ENCODE measurements at regions not wholly inside any gene's neighbourhood (a gene's known extent, or its start where the extent isn't known, plus 50 kb on each side); places are given as distances from the start of the nearest gene placed in this dataset.

GRCh38 chr10:132133449-132134240, 53.1 kb upstream of the DPYSL4 start:
- DNase-seq (ENCODE audit: low spot score) = no peak

GRCh38 chr10:132134241-132135052, 52.3 kb upstream of the DPYSL4 start:
- no peak overlapping the region for H3K4me2 ChIP-seq (ENCODE audit: low read depth, low read length)
- BruUV-seq (replicated peaks) = no TSS peak
- DNase-seq (ENCODE audit: low spot score) (no peak), FAIRE-seq (no peak), ATAC-seq (no peak)
- H3K4me1 ChIP-seq (ENCODE audit: insufficient read depth, low read length) = no peaks in the 10 kb centered on the region
- H3K79me2 ChIP-seq (ENCODE audit: insufficient read depth, low read length) = no peaks in the 10 kb centered on the region
- H3K9ac ChIP-seq (ENCODE audit: insufficient read depth, low read depth, low read length) = no peak overlapping the region
- H3K27ac ChIP-seq (ENCODE audit: extremely low read length, insufficient read depth, low read length) = no peak overlapping the region
- ChIA-PET POLR2A (no interaction called here), CTCF (ENCODE audit: low intra/inter-chr PET ratio, low total read pairs) (no interaction called here)
- no peak overlapping the region for H2AFZ ChIP-seq (ENCODE audit: low read length)
- intact Hi-C loops (cut with micrococcal nuclease; ENCODE audit: unreplicated experiment) = no loop called here
- H4K20me1 ChIP-seq (ENCODE audit: insufficient read depth, low read length) = no peaks in the 10 kb centered on the region
- WGBS (ENCODE audit: low lambda C conversion rate) = 62% methylated on average over 33 of the region's 38 CpGs
- H3K4me3 ChIP-seq (replicated peaks in 1 of 3; ENCODE audit: insufficient read depth in 1 of 3, low read depth in 2 of 3, low read length in 3 of 3) = no peak overlapping the region
- in situ Hi-C loops (cut with HindIII; ENCODE audit: extremely low pct_ligation_motif_present, low pct_unique_long_range_greater_than_20kb) = no loop called here
- peaks cover 8 to 53% of the 10 kb centered on the region in 2 experiments for H3K27me3 ChIP-seq (ENCODE audit: control insufficient read depth in 1 of 2, insufficient read depth in 2 of 2, low read length in 2 of 2)
- H3K9me3 ChIP-seq (ENCODE audit: low read length) = no peaks in the 10 kb centered on the region
- H3K36me3 ChIP-seq (replicated peaks in 1 of 2; ENCODE audit: control insufficient read depth in 1 of 2, insufficient read depth in 2 of 2, low read length in 2 of 2) = no peaks in the 10 kb centered on the region
- TF ChIP-seq REPIN1 (CRISPR knock-in tag; IDR thresholded peaks at IDR 0.05; ENCODE audit: borderline replicate concordance, low read depth) = no peak
- TF ChIP-seq RAD51 (IDR thresholded peaks at IDR 0.05; ENCODE audit: borderline replicate concordance) = no peak
- no peak for TF ChIP-seq U2AF2 (IDR thresholded peaks at IDR 0.05; ENCODE audit: low read depth, low read length)
- no peak for TF ChIP-seq HCFC1 (IDR thresholded peaks at IDR 0.05; ENCODE audit: low read depth, low read length)
- no peak for TF ChIP-seq HOXA7 (CRISPR knock-in tag; IDR thresholded peaks at IDR 0.05)
- no peak for TF ChIP-seq PLSCR1 (CRISPR knock-in tag; IDR thresholded peaks at IDR 0.05; ENCODE audit: borderline replicate concordance)
- TF ChIP-seq HMGA1 (CRISPR knock-in tag; conservative IDR thresholded peaks at IDR 0.05) = no peak
- TF ChIP-seq ZNF232 (CRISPR knock-in tag; IDR thresholded peaks at IDR 0.05; ENCODE audit: borderline replicate concordance) = no peak
- no peak for TF ChIP-seq MAZ (IDR thresholded peaks at IDR 0.05; ENCODE audit: borderline replicate concordance, low read depth, low read length)
- no peak for TF ChIP-seq MAZ (CRISPR knock-in tag; IDR thresholded peaks at IDR 0.05; ENCODE audit: low read depth)
- TF ChIP-seq, protein P1, sequence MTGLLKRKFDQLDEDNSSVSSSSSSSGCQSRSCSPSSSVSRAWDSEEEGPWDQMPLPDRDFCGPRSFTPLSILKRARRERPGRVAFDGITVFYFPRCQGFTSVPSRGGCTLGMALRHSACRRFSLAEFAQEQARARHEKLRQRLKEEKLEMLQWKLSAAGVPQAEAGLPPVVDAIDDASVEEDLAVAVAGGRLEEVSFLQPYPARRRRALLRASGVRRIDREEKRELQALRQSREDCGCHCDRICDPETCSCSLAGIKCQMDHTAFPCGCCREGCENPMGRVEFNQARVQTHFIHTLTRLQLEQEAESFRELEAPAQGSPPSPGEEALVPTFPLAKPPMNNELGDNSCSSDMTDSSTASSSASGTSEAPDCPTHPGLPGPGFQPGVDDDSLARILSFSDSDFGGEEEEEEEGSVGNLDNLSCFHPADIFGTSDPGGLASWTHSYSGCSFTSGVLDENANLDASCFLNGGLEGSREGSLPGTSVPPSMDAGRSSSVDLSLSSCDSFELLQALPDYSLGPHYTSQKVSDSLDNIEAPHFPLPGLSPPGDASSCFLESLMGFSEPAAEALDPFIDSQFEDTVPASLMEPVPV (CRISPR knock-in tag; IDR thresholded peaks at IDR 0.05) = no peak

More at GRCh38 chr10:132133449-132134240, 53.1 kb upstream of the DPYSL4 start:
- 43% methylated on average over 31 of the region's 32 CpGs for WGBS (ENCODE audit: low lambda C conversion rate)
- H3K4me1 ChIP-seq (ENCODE audit: insufficient read depth, low read length) = no peaks in the 10 kb centered on the region
- CTCF ChIA-PET (ENCODE audit: low intra/inter-chr PET ratio, low total read pairs) = no interaction called here
- TF ChIP-seq, protein P2, sequence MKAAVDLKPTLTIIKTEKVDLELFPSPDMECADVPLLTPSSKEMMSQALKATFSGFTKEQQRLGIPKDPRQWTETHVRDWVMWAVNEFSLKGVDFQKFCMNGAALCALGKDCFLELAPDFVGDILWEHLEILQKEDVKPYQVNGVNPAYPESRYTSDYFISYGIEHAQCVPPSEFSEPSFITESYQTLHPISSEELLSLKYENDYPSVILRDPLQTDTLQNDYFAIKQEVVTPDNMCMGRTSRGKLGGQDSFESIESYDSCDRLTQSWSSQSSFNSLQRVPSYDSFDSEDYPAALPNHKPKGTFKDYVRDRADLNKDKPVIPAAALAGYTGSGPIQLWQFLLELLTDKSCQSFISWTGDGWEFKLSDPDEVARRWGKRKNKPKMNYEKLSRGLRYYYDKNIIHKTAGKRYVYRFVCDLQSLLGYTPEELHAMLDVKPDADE (CRISPR knock-in tag; IDR thresholded peaks at IDR 0.05) = no peak
- ATAC-seq = no peak
- no peak for FAIRE-seq
- H3K36me3 ChIP-seq (replicated peaks in 1 of 2; ENCODE audit: control insufficient read depth in 1 of 2, insufficient read depth in 2 of 2, low read length in 2 of 2) = no peaks in the 10 kb centered on the region
- no peak overlapping the region for H3K27ac ChIP-seq (ENCODE audit: extremely low read length, insufficient read depth, low read length)
- no peak overlapping the region for H3K4me2 ChIP-seq (ENCODE audit: low read depth, low read length)
- in situ Hi-C loops (cut with HindIII; ENCODE audit: extremely low pct_ligation_motif_present, low pct_unique_long_range_greater_than_20kb) = no loop called here
- no peaks in the 10 kb centered on the region for H4K20me1 ChIP-seq (ENCODE audit: insufficient read depth, low read length)
- H3K79me2 ChIP-seq (ENCODE audit: insufficient read depth, low read length) = no peaks in the 10 kb centered on the region
- no peak overlapping the region for H3K9ac ChIP-seq (ENCODE audit: insufficient read depth, low read depth, low read length)
- BruUV-seq (replicated peaks) = no TSS peak
- H3K4me3 ChIP-seq (replicated peaks in 1 of 3; ENCODE audit: insufficient read depth in 1 of 3, low read depth in 2 of 3, low read length in 3 of 3) = no peak overlapping the region
- no peak overlapping the region for H2AFZ ChIP-seq (ENCODE audit: low read length)
- H3K9me3 ChIP-seq (ENCODE audit: low read length) = no peaks in the 10 kb centered on the region
- H3K27me3 ChIP-seq (ENCODE audit: control insufficient read depth in 1 of 2, insufficient read depth in 2 of 2, low read length in 2 of 2) = peaks cover 7 to 52% of the 10 kb centered on the region in 2 experiments; a peak in 4 of 5 replicates
- POLR2A ChIA-PET = no interaction called here
- intact Hi-C loops (cut with micrococcal nuclease; ENCODE audit: unreplicated experiment) = no loop called here

Data from HepG2 (cell line).